ENCODE measurements at regions not wholly inside any gene's neighbourhood (a gene's known extent, or its start where the extent isn't known, plus 50 kb on each side); places are given as distances from the start of the nearest gene placed in this dataset.

DNA sequence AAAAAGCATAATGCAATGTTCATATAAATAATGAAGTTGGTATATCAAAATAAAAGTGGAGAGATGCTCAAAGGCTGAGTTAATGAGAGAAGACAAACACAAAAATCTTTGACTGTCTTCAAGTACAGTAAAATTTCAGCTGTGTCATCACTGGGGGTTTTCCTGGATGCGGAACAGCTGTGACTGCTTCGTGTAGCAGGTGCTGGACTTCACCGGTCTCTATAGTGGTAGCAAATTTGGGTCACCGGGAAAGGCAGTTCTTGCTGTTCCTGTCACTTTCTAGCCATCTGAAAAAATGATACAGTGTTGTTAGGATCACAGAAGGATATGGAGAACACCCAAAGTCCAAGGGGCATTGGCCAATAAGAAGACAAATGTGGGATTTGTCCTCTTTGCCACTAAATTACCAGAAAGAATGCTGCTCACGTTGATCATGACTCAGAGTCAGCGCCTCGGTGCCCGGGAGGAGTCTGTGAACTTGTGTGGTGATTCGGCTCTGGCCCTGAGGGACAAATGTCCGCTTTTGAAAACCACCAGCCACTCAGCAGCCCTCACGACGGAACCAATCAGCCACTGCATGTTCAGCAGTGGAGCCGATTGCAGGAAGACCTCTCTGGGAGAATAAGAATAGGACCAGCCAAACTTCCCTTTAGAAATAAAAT lies 230.1 kb upstream of the FAT1 start:
- no peak overlapping the region for H3K4me3 ChIP-seq (ENCODE audit: low read depth, low read length)
- DNase-seq (ENCODE audit: low read depth) = no peak
- TF ChIP-seq, protein P1, sequence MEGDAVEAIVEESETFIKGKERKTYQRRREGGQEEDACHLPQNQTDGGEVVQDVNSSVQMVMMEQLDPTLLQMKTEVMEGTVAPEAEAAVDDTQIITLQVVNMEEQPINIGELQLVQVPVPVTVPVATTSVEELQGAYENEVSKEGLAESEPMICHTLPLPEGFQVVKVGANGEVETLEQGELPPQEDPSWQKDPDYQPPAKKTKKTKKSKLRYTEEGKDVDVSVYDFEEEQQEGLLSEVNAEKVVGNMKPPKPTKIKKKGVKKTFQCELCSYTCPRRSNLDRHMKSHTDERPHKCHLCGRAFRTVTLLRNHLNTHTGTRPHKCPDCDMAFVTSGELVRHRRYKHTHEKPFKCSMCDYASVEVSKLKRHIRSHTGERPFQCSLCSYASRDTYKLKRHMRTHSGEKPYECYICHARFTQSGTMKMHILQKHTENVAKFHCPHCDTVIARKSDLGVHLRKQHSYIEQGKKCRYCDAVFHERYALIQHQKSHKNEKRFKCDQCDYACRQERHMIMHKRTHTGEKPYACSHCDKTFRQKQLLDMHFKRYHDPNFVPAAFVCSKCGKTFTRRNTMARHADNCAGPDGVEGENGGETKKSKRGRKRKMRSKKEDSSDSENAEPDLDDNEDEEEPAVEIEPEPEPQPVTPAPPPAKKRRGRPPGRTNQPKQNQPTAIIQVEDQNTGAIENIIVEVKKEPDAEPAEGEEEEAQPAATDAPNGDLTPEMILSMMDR (IDR thresholded peaks at IDR 0.05; ENCODE audit: control insufficient read depth, extremely low read depth, insufficient read depth) = no peak

DNA sequence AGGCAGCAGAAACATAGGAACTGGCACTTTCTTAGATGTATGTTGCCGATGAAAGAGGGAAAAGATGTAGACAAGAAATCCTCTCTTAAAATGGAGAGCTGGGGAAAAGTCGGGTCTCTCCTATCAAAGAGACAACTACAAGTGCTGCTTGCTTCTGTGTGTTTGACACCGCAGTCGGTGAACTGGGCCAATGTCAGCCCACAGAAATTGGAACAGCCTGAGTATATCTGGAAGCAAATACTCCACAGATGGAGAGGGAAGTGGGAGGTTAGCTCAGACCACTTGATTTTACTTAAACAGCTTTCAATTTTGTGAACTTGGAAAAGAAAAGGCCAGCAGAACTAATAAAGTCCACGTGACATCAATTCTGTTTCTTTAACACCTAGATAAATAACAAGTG lies 230.9 kb upstream of the FAT1 start:
- TF ChIP-seq, protein P1 (IDR thresholded peaks at IDR 0.05; ENCODE audit: control insufficient read depth, extremely low read depth, insufficient read depth) = no peak
- H3K4me3 ChIP-seq (ENCODE audit: low read depth, low read length) = no peak overlapping the region
- DNase-seq (ENCODE audit: low read depth) = no peak

DNA sequence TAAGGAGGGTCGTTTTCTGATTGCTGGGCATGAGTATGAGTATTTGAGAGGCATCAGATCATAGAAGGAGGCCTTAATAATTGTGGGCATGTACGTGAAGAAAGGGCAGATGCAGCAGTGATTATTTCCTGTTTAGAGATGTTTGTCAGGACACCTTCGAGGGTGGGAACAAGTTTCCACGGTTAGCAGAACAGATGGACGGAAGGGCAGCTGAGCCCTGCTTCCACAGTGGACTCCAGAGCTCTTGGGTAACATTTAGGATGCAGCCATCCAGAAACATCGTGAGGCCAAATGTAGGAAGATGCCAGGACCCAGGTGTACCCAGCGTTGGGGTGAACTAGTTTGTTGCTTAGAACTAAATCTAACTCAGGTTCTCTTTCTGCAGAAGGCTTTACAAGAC lies 231.3 kb upstream of the FAT1 start:
- H3K4me3 ChIP-seq (ENCODE audit: low read depth, low read length) = no peak overlapping the region
- no peak for DNase-seq (ENCODE audit: low read depth)
- TF ChIP-seq, protein P1 (IDR thresholded peaks at IDR 0.05; ENCODE audit: control insufficient read depth, extremely low read depth, insufficient read depth) = no peak

DNA sequence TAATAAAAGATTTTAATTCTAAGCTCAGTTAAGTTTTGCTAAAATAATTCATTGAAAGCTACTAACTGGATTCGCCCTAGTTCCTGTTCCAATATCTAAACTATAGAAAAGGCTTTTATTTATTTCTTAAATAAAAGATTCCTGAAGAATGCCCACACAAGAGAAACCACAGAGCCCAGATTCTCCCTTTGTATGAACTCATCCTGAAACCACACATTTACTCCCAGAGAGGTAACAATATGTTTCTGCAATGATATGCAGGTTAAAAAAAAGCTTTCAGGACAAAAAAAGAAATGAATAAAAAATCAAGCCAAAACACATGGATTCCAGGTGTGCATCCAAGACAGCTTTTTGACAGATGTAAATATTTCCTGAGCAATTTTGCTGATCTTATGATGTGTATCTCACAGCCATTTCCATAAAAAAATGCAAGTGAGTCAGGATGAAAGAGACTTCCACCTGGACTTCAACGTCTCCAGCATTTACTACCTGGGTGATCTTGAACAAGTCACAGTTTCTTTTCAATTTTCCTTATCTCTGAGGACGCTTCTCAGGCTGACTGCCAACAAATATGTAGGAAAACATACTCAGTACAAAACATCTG lies 234.4 kb upstream of the FAT1 start:
- TF ChIP-seq, protein P1 (IDR thresholded peaks at IDR 0.05; ENCODE audit: control insufficient read depth, extremely low read depth, insufficient read depth) = no peak
- no peak for DNase-seq (ENCODE audit: low read depth)
- no peak overlapping the region for H3K4me3 ChIP-seq (ENCODE audit: low read depth, low read length)

DNA sequence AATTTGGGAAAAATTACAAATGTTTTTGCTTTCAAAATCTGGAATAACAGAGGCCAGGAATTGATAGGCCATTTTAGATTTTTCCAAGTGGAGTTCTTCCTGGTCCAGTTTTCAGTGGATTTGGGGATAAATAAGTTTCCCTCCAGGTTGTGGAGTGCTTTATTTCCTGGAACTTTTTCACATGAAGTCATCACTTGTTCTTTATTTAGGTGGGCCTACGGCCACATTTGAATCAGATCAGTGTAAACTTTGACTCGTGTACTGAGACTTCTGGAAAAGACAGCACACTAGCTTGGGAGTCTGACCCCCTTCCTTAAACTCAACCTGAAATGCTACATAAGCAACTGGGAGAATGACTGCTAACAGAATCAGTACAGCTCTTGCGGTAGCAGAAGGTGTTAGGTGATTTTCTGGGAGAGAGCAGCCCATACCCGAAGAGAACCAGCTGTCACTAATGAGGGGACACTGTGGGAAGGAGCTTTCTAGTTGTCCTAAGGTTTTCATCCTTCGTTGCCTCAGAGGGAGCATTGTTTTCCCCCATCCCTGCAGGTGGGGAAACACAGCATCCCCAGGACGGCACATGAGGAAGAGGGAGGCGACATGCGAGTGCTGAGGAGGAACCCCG lies 235.2 kb upstream of the FAT1 start:
- no peak overlapping the region for H3K4me3 ChIP-seq (ENCODE audit: low read depth, low read length)
- TF ChIP-seq, protein P1 (IDR thresholded peaks at IDR 0.05; ENCODE audit: control insufficient read depth, extremely low read depth, insufficient read depth) = no peak
- no peak for DNase-seq (ENCODE audit: low read depth)

DNA sequence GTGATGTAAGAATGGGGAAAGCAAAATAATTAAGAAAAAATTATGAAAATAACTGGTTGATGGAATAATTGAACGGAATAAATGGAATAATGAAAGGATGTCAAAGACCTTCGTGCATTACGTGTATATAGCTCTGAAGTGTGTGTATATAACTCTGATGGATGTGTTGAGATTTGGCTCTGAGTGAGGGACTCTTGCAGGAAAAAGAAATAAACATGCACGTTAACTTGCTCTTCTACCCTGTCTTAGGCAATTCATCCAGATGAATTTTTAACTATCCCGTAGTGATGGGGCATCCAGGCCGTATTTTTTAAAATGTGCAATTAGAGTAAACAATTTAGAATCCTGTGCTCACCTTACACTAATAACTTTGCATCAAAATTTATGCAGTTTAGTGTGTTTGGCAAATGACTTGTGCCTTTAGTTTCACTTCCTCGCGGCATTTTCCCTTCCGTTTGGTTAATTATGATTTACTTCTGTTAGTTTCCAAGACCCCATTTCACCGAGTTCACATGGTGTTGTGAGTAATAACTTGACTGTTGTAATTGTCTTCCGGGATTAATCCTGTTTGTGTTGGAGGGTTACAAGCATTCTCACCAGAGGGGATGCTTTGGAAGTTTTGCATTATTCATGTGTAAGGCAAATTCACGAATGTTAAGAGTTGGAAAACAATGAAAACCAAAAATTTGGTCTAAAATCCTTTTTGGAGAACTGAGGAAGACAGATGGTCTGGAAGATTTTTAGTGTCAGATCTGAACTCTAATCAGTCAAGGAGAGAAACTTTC lies 256.5 kb upstream of the FAT1 start:
- no peak overlapping the region for H3K4me3 ChIP-seq (ENCODE audit: low read depth, low read length)
- DNase-seq (ENCODE audit: low read depth) = no peak

More for the DNA sequence above, 256.5 kb upstream of the FAT1 start:
- TF ChIP-seq, protein P1 (IDR thresholded peaks at IDR 0.05; ENCODE audit: control insufficient read depth, extremely low read depth, insufficient read depth) = no peak
